SH-SY5Y (cell line): ENCODE measurements at regions not wholly inside any gene's neighbourhood (a gene's known extent, or its start where the extent isn't known, plus 50 kb on each side); places are given as distances from the start of the nearest gene placed in this dataset.

Experiments used
- GATA2 ChIP-seq: IDR thresholded peaks from 2 replicates; pipeline ENCODE4 v1.6.1; 2011; ENCODE audit warnings: mild to moderate bottlenecking, low read depth, low read length
- GATA3 ChIP-seq: IDR thresholded peaks from 2 replicates; pipeline ENCODE4 v1.6.1; 2011; ENCODE audit warnings: low read depth, mild to moderate bottlenecking, low read length, moderate library complexity

- TF ChIP-seq GATA2 (no peak), GATA3 (no peak)
Measured at GRCh38 chr2:49830846-49831245, 676.5 kb upstream of the FSHR start.

- no peak for TF ChIP-seq GATA3
- no peak for TF ChIP-seq GATA2
Measured at GRCh38 chr2:49827366-49827765, 673.1 kb upstream of the FSHR start.

GRCh38 chr2:49813208-49813607 is 658.9 kb upstream of the FSHR start:
- TF ChIP-seq GATA2: no peak
- TF ChIP-seq GATA3: no peak

GRCh38 chr2:49812730-49813129 is 658.4 kb upstream of the FSHR start:
- no peak for TF ChIP-seq GATA2
- no peak for TF ChIP-seq GATA3

- TF ChIP-seq GATA2: no peak
- no peak for TF ChIP-seq GATA3
Measured at GRCh38 chr2:49811502-49811901, 657.2 kb upstream of the FSHR start.

GRCh38 chr2:49807689-49808088 is 653.4 kb upstream of the FSHR start:
- TF ChIP-seq GATA2: no peak
- TF ChIP-seq GATA3: no peak

GRCh38 chr2:49804111-49804510 is 649.8 kb upstream of the FSHR start:
- TF ChIP-seq GATA2 (no peak), GATA3 (no peak)

- TF ChIP-seq GATA3: no peak
Measured at GRCh38 chr2:49801898-49802450, 647.7 kb upstream of the FSHR start.

GRCh38 chr2:49798570-49798969 is 644.3 kb upstream of the FSHR start:
- no peak for TF ChIP-seq GATA2
- no peak for TF ChIP-seq GATA3

GRCh38 chr2:49796266-49796665 is 642.0 kb upstream of the FSHR start:
- TF ChIP-seq GATA2: no peak
- no peak for TF ChIP-seq GATA3

- TF ChIP-seq GATA3 (no peak), GATA2 (no peak)
Measured at GRCh38 chr2:49794396-49794795, 640.1 kb upstream of the FSHR start.

- TF ChIP-seq GATA3: no peak
- no peak for TF ChIP-seq GATA2
Measured at GRCh38 chr2:49788300-49788699, 634.0 kb upstream of the FSHR start.

- TF ChIP-seq GATA3: no peak
- TF ChIP-seq GATA2: no peak
Measured at GRCh38 chr2:49780949-49781348, 626.6 kb upstream of the FSHR start.

GRCh38 chr2:49772299-49772970 is 618.1 kb upstream of the FSHR start:
- TF ChIP-seq GATA2: no peak
- TF ChIP-seq GATA3: no peak

- TF ChIP-seq GATA3 (no peak), GATA2 (no peak)
Measured at GRCh38 chr2:49770919-49771318, 616.6 kb upstream of the FSHR start.

GRCh38 chr2:49767316-49767715 is 613.0 kb upstream of the FSHR start:
- no peak for TF ChIP-seq GATA2
- no peak for TF ChIP-seq GATA3

GRCh38 chr2:49755777-49756176 is 601.5 kb upstream of the FSHR start:
- TF ChIP-seq GATA3: no peak
- no peak for TF ChIP-seq GATA2
